SU-DHL-6 (cell line): ENCODE measurements at regions not wholly inside any gene's neighbourhood (a gene's known extent, or its start where the extent isn't known, plus 50 kb on each side); places are given as distances from the start of the nearest gene placed in this dataset.

Experiments
- EZH2phosphoT487 ChIP-seq: fragments of 200-600 bp; sonication (generic), shearing (Covaris generic); conservative IDR thresholded peaks from 2 replicates; pipeline ENCODE4 v1.6.1; 2018; ENCODE audit warnings: mild to moderate bottlenecking, antibody characterized with exemption, low read length, moderate library complexity, mixed read lengths
- TF ChIP-seq, protein P1 (sequence below): fragments of 200-600 bp; sonication (generic); IDR thresholded peaks from one replicate; pipeline ENCODE4 v1.5.1; 2017; ENCODE audit warnings: antibody characterized with exemption, mild to moderate bottlenecking, low read length, moderate library complexity; ENCODE audit not compliant: insufficient read depth, poor library complexity, severe bottlenecking

DNA sequence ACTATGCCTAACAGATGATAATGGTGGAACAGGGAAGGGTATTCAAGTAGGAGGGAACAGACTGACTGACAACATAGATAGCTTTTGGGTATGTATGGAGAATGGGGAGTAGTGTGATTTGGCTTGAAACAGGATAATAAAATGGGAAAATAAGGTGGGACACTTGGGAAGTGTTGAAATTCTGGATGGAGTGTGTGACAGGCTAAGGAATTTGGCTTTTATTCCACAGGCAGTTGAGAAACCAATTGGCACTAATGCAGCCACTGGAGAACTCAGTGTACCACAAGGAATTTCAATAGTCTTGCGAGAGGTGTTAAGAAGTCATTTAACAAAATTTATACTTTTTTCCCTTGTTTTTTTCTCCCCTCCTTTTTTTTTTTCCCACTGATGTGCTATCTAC, 153.5 kb upstream of the ELAVL2 start:
- TF ChIP-seq, protein P1, sequence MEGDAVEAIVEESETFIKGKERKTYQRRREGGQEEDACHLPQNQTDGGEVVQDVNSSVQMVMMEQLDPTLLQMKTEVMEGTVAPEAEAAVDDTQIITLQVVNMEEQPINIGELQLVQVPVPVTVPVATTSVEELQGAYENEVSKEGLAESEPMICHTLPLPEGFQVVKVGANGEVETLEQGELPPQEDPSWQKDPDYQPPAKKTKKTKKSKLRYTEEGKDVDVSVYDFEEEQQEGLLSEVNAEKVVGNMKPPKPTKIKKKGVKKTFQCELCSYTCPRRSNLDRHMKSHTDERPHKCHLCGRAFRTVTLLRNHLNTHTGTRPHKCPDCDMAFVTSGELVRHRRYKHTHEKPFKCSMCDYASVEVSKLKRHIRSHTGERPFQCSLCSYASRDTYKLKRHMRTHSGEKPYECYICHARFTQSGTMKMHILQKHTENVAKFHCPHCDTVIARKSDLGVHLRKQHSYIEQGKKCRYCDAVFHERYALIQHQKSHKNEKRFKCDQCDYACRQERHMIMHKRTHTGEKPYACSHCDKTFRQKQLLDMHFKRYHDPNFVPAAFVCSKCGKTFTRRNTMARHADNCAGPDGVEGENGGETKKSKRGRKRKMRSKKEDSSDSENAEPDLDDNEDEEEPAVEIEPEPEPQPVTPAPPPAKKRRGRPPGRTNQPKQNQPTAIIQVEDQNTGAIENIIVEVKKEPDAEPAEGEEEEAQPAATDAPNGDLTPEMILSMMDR = no peak
- TF ChIP-seq EZH2phosphoT487 = no peak
